HepG2 (cell line): ENCODE measurements at regions not wholly inside any gene's neighbourhood (a gene's known extent, or its start where the extent isn't known, plus 50 kb on each side); places are given as distances from the start of the nearest gene placed in this dataset.

Experiments used
- ATAC-seq: fragments of 200-7000 bp; cut with Tn5 transposase; 3 replicates; pipeline ENCODE4 v1.9.1; 2020; ENCODE audit warnings: mild to moderate bottlenecking, moderate library complexity
- BruUV-seq: library from RNA; stranded (reverse); fragments of 400-500 nt; replicated peaks from 2 replicates; lab custom pipeline; 2021; lab: Mats Ljungman, UMichigan
- CTCF ChIA-PET: fragments of 300-600 bp; formaldehyde crosslinking; extraction: SDS; loops from one replicate; lab custom pipeline; 2021; ENCODE audit warnings: low total read pairs, inconsistent platforms, low intra/inter-chr PET ratio; lab: Yijun Ruan, JAX
- POLR2A ChIA-PET: fragments of 350-600 bp; sonication (Branson Sonifier 250); formaldehyde crosslinking; loops from one replicate; lab custom pipeline; 2020; ENCODE audit warnings: antibody characterized with exemption, inconsistent platforms; lab: Yijun Ruan, JAX
- DNase-seq: peaks from one replicate; pipeline ENCODE4 v3.0.0-alpha.2; 2015; ENCODE audit warnings: low spot score
- FAIRE-seq: peaks from 3 replicates; lab custom pipeline; 2011; peaks lifted over from hg19 to GRCh38; lab: Jason Lieb, UNC
- H2AFZ ChIP-seq: one replicate; pipeline ENCODE4 v1.6.1; 2011; ENCODE audit warnings: low read length, inconsistent platforms
- H3K27ac ChIP-seq: fragments of 300-600 bp; 3 replicates; pipeline ENCODE4 v1.8.0; 2011; ENCODE audit warnings: mixed run types, mild to moderate bottlenecking, mixed read lengths, low read length, inconsistent platforms; ENCODE audit not compliant: insufficient read depth; ENCODE audit errors: extremely low read length
- H3K27me3 ChIP-seq, 2 experiments: fragments of 200-600 bp in 1 of 2; 2 replicates in 1 of 2; 3 replicates in 1 of 2; pipeline versions ENCODE4 v1.6.0 to v1.8.0; 2011; ENCODE audit warnings: low read length in 2 of 2, mild to moderate bottlenecking in 2 of 2, moderate library complexity in 2 of 2, inconsistent platforms in 1 of 2; ENCODE audit not compliant: insufficient read depth in 2 of 2, control insufficient read depth in 1 of 2
- H3K36me3 ChIP-seq, 2 experiments: fragments of 200-600 bp in 1 of 2; replicated peaks in 1 of 2; 2 replicates in 1 of 2; 3 replicates in 1 of 2; pipeline versions ENCODE4 v1.5.1 to v1.8.0; 2011; ENCODE audit warnings: low read length in 2 of 2, inconsistent platforms in 1 of 2; ENCODE audit not compliant: insufficient read depth in 2 of 2, control insufficient read depth in 1 of 2
- H3K4me1 ChIP-seq: 2 replicates; pipeline ENCODE4 v1.5.1; 2012; ENCODE audit warnings: low read length, inconsistent platforms; ENCODE audit not compliant: insufficient read depth
- H3K4me2 ChIP-seq: 2 replicates; pipeline ENCODE4 v1.6.0; 2011; ENCODE audit warnings: low read depth, low read length, inconsistent platforms
- H3K4me3 ChIP-seq, 3 experiments: fragments of 200-600 bp in 1 of 3; sonication (generic), shearing (Covaris generic) in 1 of 3; replicated peaks in 1 of 3; 2 replicates each; pipeline ENCODE4 v1.5.1; 2011 to 2016; ENCODE audit warnings: low read length in 3 of 3, inconsistent platforms in 2 of 3, low read depth in 2 of 3, mild to moderate bottlenecking in 2 of 3, control low read depth in 1 of 3, mixed read lengths in 1 of 3; ENCODE audit not compliant: insufficient read depth in 1 of 3
- H3K79me2 ChIP-seq: one replicate; pipeline ENCODE4 v1.6.1; 2011; ENCODE audit warnings: low read length, inconsistent platforms; ENCODE audit not compliant: insufficient read depth
- H3K9ac ChIP-seq: 2 replicates; pipeline ENCODE4 v1.6.0; 2011; ENCODE audit warnings: mild to moderate bottlenecking, low read depth, low read length, inconsistent platforms; ENCODE audit not compliant: insufficient read depth
- H3K9me3 ChIP-seq: 2 replicates; pipeline ENCODE4 v1.5.1; 2012; ENCODE audit warnings: mild to moderate bottlenecking, low read length
- H4K20me1 ChIP-seq: 2 replicates; pipeline ENCODE4 v1.6.0; 2011; ENCODE audit warnings: inconsistent platforms, mild to moderate bottlenecking, low read length, moderate library complexity; ENCODE audit not compliant: insufficient read depth
- ARHGAP35 ChIP-seq: sonication (generic); formaldehyde crosslinking; IDR thresholded peaks from 2 replicates; pipeline ENCODE4 v1.9.0; 2022; ENCODE audit warnings: mild to moderate bottlenecking, inconsistent platforms, moderate library complexity, missing genetic modification reagents, borderline replicate concordance
- CREB1 ChIP-seq, 2 experiments: fragments of 450-650 bp in 1 of 2; IDR thresholded peaks; 2 replicates each; pipeline ENCODE4 v1.6.1; 2016 to 2017; ENCODE audit warnings: control low read depth in 1 of 2, mild to moderate bottlenecking in 1 of 2, missing compliant biosample characterization in 1 of 2, missing genetic modification characterization in 1 of 2
- DMAP1 ChIP-seq: IDR thresholded peaks from 2 replicates; pipeline ENCODE4 v1.6.1; 2016
- SNAI1 ChIP-seq: sonication (generic); formaldehyde crosslinking; IDR thresholded peaks from 2 replicates; pipeline ENCODE4 v1.5.0; 2020; ENCODE audit warnings: mild to moderate bottlenecking, missing genetic modification reagents, borderline replicate concordance
- ZFP37 ChIP-seq: sonication (generic); formaldehyde crosslinking; IDR thresholded peaks from 2 replicates; pipeline ENCODE4 v1.4.0; 2020; ENCODE audit warnings: missing genetic modification reagents, borderline replicate concordance
- ZKSCAN1 ChIP-seq: fragments of 150-350 bp; IDR thresholded peaks from 2 replicates; pipeline ENCODE4 v1.6.1; 2014; ENCODE audit warnings: low read length
- WGBS: methylation state at CpG from one replicate; pipeline ENCODE4 v1.1.6; 2017; ENCODE audit warnings: low lambda C conversion rate; 5-methylcytosine and 5-hydroxymethylcytosine counted together
- in situ Hi-C: cut with HindIII; loops from 2 replicates; pipeline ENCODE4 v1.10.0; 2017; ENCODE audit warnings: low pct_unique_long_range_greater_than_20kb; ENCODE audit not compliant: extremely low pct_ligation_motif_present
- intact Hi-C: fragments of 100-400 bp; cut with micrococcal nuclease; formaldehyde crosslinking; loops from one replicate; pipeline ENCODE4 v1.10.0; 2022; ENCODE audit not compliant: unreplicated experiment
- TF ChIP-seq, protein P1 (sequence below): sonication (generic); formaldehyde crosslinking; IDR thresholded peaks from 2 replicates; pipeline ENCODE4 v1.5.1; 2020; ENCODE audit warnings: missing genetic modification reagents, mild to moderate bottlenecking, borderline replicate concordance
- TF ChIP-seq, protein P2 (sequence below): sonication (generic); formaldehyde crosslinking; IDR thresholded peaks from 2 replicates; pipeline ENCODE4 v1.4.0; 2020; ENCODE audit warnings: missing genetic modification reagents

DNA sequence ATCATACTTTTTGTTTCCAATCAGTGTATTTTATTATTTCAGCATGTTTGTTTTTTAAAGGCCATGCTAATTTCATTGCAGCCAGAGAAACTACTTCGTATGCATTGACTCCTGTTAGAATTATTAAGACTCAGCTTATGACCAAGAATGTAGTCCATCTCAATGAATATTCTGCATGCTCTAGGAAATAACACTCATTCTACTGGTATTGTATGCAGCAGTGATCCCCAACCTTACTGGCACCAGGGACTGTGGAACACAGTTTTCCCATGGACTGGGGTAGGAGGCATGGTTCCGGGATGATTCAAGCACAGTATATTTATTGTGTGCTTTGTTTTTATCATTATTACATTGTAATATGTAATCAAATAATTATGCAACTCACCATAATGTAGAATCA, 356.9 kb downstream of the DSEL start:
- POLR2A ChIA-PET, result no interaction called here
- no peak for ATAC-seq
- 53% methylated on average over 2 of the region's 2 CpGs for WGBS

More for the DNA sequence above, 356.9 kb downstream of the DSEL start:
- Histone ChIP-seq H4K20me1 (no peaks in the 10 kb centered on the region), H3K36me3 (no peaks in the 10 kb centered on the region), H3K9ac (no peak overlapping the region), H3K4me2 (no peak overlapping the region), H3K9me3 (no peaks in the 10 kb centered on the region)
- in situ Hi-C loops, result no loop called here
- DNase-seq (no peak), FAIRE-seq (no peak)
- no peak for TF ChIP-seq DMAP1 (CRISPR knock-in tag)
- no peak for TF ChIP-seq SNAI1 (CRISPR knock-in tag)
- TF ChIP-seq, protein P1, sequence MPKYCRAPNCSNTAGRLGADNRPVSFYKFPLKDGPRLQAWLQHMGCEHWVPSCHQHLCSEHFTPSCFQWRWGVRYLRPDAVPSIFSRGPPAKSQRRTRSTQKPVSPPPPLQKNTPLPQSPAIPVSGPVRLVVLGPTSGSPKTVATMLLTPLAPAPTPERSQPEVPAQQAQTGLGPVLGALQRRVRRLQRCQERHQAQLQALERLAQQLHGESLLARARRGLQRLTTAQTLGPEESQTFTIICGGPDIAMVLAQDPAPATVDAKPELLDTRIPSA (CRISPR knock-in tag), result no peak
- TF ChIP-seq, protein P2, sequence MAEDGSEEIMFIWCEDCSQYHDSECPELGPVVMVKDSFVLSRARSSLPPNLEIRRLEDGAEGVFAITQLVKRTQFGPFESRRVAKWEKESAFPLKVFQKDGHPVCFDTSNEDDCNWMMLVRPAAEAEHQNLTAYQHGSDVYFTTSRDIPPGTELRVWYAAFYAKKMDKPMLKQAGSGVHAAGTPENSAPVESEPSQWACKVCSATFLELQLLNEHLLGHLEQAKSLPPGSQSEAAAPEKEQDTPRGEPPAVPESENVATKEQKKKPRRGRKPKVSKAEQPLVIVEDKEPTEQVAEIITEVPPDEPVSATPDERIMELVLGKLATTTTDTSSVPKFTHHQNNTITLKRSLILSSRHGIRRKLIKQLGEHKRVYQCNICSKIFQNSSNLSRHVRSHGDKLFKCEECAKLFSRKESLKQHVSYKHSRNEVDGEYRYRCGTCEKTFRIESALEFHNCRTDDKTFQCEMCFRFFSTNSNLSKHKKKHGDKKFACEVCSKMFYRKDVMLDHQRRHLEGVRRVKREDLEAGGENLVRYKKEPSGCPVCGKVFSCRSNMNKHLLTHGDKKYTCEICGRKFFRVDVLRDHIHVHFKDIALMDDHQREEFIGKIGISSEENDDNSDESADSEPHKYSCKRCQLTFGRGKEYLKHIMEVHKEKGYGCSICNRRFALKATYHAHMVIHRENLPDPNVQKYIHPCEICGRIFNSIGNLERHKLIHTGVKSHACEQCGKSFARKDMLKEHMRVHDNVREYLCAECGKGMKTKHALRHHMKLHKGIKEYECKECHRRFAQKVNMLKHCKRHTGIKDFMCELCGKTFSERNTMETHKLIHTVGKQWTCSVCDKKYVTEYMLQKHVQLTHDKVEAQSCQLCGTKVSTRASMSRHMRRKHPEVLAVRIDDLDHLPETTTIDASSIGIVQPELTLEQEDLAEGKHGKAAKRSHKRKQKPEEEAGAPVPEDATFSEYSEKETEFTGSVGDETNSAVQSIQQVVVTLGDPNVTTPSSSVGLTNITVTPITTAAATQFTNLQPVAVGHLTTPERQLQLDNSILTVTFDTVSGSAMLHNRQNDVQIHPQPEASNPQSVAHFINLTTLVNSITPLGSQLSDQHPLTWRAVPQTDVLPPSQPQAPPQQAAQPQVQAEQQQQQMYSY, result no peak
- no peak for TF ChIP-seq ZKSCAN1
- no peak for TF ChIP-seq ZFP37 (CRISPR knock-in tag)
- TF ChIP-seq CREB1 (IDR thresholded peaks at IDR 0.05), result no peak
- TF ChIP-seq CREB1 (CRISPR knock-in tag; IDR thresholded peaks at IDR 0.05), result no peak
- no peak for TF ChIP-seq ARHGAP35 (CRISPR knock-in tag)
- TF ChIP-seq, all 625 proteins: peak for 0
- H3K4me1 ChIP-seq, result no peaks in the 10 kb centered on the region
- H3K4me3 ChIP-seq, result no peak overlapping the region
- no peaks in the 10 kb centered on the region for H3K27me3 ChIP-seq
- H3K27ac ChIP-seq, result no peak overlapping the region
- intact Hi-C loops, result no loop called here
- H2AFZ ChIP-seq, result no peak overlapping the region
- H3K79me2 ChIP-seq, result no peaks in the 10 kb centered on the region
- CTCF ChIA-PET, result no interaction called here
- BruUV-seq, result no TSS peak
